ENCODE measurements at regions not wholly inside any gene's neighbourhood (a gene's known extent, or its start where the extent isn't known, plus 50 kb on each side); places are given as distances from the start of the nearest gene placed in this dataset.

DNA sequence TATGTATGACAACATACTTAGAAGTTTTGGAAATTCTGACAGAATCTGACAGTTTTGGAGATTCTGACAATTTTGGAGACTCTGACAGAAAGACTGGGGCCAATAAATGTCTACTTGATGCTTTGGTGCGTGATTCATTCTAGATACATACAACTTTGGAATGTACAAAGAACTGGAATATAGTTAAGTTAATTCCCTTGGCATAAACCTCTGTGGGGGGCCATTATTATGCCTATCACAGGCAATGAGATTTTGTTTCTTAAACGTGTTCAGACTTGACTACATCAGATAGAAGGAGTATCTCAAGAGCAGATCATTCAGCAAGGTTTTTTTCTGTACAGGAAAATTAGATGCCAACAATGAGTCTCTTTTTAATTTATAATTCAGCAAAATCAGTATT lies 617.6 kb upstream of the ZNF717 start:
- no peak overlapping the region for H3K4me3 ChIP-seq (replicated peaks in 1 of 2; ENCODE audit: low read depth in 2 of 2, low read length in 2 of 2)
- TF ChIP-seq, protein P1, sequence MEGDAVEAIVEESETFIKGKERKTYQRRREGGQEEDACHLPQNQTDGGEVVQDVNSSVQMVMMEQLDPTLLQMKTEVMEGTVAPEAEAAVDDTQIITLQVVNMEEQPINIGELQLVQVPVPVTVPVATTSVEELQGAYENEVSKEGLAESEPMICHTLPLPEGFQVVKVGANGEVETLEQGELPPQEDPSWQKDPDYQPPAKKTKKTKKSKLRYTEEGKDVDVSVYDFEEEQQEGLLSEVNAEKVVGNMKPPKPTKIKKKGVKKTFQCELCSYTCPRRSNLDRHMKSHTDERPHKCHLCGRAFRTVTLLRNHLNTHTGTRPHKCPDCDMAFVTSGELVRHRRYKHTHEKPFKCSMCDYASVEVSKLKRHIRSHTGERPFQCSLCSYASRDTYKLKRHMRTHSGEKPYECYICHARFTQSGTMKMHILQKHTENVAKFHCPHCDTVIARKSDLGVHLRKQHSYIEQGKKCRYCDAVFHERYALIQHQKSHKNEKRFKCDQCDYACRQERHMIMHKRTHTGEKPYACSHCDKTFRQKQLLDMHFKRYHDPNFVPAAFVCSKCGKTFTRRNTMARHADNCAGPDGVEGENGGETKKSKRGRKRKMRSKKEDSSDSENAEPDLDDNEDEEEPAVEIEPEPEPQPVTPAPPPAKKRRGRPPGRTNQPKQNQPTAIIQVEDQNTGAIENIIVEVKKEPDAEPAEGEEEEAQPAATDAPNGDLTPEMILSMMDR (IDR thresholded peaks at IDR 0.05; ENCODE audit: low read depth, low read length), result no peak
- peak in 1 of 2 donors; percentile 26 for DNase-seq (ENCODE audit: low read depth in 2 of 2)

DNA sequence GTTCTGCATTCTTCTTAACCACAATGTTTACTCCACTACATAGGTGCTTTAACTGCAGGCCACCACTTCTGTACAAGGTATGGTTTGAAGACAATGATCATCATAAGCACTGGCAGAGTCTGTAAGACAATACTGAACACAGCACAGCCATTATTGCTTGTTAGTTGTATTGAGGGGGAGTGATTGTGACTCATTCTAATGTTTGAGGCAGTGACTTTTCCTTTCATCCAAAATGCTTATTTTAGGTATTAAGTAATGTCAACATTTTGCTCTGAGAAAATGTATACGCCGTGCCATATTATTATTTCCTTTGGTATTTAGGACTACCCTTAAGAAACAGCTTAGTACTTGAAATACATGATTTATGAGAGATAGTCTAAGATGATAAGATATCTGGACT lies 618.2 kb upstream of the ZNF717 start:
- TF ChIP-seq, protein P1 (IDR thresholded peaks at IDR 0.05; ENCODE audit: low read depth, low read length), result no peak
- peak in 1 of 2 donors; percentile 47 for DNase-seq (ENCODE audit: low read depth in 2 of 2)
- H3K4me3 ChIP-seq (replicated peaks in 1 of 2; ENCODE audit: low read depth in 2 of 2, low read length in 2 of 2), result no peak overlapping the region

DNA sequence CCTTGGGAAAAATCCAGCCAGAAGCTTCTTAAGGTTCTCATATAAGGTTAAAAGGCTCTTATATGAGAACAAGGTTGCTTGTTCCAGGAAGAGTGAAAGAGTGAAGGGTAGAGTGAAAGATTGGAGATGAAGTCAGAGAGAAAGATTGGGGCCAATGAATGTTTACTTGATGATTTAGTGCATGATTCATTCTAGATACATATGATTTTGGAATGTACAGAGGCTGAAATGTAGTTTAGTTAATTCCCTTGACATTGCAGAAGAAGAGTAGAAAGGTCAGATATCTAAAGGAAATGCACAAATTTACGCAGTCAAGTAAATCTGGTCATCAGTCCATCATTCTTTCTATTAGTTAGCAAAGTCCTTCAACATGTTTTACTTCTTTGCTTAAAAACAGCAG lies 619.8 kb upstream of the ZNF717 start:
- TF ChIP-seq, protein P1 (IDR thresholded peaks at IDR 0.05; ENCODE audit: low read depth, low read length), result no peak
- H3K4me3 ChIP-seq (replicated peaks in 1 of 2; ENCODE audit: low read depth in 2 of 2, low read length in 2 of 2), result no peak overlapping the region
- peak in 1 of 2 donors; percentile 58 for DNase-seq (ENCODE audit: low read depth in 2 of 2)

DNA sequence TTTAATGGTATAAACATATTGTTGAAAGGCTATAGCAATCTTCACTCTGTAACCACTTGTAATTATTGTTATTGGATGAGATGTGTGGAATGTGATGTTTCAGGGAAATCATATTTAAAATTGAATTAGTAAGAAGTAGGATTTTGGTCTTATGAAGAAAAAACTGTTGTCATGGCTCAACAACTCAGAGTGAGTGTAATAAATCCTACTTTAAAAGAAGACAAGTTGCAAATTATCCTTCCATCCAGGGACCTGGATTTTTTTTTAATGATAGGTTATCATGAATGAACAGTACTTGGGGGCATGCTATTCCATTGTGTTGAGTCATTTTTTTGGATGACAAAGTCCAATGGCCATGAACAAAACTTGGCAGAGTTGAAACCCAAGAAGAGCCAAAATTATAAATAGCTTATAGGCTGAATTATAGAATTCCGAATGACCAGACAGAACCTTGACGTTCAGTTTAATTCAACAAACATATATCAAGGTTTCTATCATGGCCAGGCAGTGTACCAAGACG lies 625.5 kb upstream of the ZNF717 start:
- DNase-seq (ENCODE audit: low read depth in 2 of 2), result peak in 1 of 2 donors; percentile 42
- no peak overlapping the region for H3K4me3 ChIP-seq (replicated peaks in 1 of 2; ENCODE audit: low read depth in 2 of 2, low read length in 2 of 2)
- TF ChIP-seq, protein P1 (IDR thresholded peaks at IDR 0.05; ENCODE audit: low read depth, low read length), result no peak

DNA sequence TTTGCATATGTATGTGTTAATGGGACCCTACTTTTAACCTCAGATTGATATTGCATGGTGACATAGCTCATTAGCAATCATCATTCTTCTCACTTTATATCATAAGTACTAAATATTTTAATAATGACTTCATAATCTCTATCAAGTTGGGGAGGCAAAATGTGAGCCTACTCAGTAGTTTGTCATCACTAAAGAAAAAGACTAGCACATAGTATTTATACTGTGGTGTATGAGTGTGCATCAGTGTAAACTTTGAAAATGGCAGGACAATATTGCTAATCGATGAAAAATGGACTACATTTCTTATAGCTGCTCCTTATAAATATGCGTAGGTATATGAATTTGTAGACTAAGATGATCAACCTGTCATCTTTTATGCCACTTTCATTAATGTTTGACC lies 624.5 kb upstream of the ROBO2 start:
- DNase-seq (ENCODE audit: low read depth in 2 of 2), result no peak
- TF ChIP-seq, protein P1 (IDR thresholded peaks at IDR 0.05; ENCODE audit: low read depth, low read length), result no peak
- no peak overlapping the region for H3K4me3 ChIP-seq (replicated peaks in 1 of 2; ENCODE audit: low read depth in 2 of 2, low read length in 2 of 2)

DNA sequence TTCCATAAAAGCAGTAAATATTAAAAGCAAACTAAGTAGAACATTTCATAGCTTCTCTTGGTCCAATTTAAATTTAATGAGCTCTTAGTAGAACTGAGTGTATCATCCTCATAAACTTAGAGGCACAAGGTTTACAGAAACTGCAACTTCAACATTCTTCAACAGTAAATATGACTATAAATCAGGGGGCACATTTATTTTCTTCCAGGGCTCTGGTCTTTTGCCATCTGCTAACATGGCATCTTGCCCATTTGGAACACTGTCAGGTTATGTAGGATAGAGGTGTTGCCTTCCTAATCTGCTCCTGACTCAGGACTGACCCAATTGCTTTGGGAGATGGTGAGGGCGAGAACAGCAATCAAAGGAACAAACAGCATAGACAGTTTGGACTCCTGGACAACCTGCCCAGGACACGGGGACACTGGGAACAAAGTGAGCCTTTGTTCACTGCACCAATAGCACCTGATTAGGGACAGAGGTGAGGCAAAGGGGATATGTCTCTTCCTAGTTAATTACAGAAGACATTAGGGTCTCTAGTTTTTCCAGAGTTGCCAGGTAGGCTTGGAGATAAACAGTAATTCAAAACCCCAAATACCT lies 610.2 kb upstream of the ROBO2 start:
- no peak for DNase-seq (ENCODE audit: low read depth in 2 of 2)
- H3K4me3 ChIP-seq (replicated peaks in 1 of 2; ENCODE audit: low read depth in 2 of 2, low read length in 2 of 2), result no peak overlapping the region
- TF ChIP-seq, protein P1 (IDR thresholded peaks at IDR 0.05; ENCODE audit: low read depth, low read length), result no peak

DNA sequence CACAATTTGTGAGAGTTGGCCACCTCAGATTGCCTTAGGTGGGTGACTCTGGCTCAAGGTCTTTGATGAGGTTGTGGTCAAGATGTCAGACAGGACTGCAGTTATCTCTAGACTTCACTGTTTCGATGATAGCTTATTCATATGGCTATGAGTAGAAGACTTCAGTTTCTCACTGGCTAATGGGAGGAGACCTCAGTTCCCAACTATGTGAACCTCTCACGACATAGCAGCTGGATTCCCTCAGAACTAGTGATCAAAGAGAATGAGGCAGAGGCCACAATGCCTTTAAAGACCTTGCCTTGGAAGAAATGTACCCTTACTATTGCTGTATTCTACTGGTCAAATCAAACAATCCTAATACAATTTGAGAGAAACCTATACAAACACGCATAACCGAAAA lies 607.5 kb upstream of the ROBO2 start:
- no peak for DNase-seq (ENCODE audit: low read depth in 2 of 2)
- TF ChIP-seq, protein P1 (IDR thresholded peaks at IDR 0.05; ENCODE audit: low read depth, low read length), result no peak

More for the DNA sequence above, 607.5 kb upstream of the ROBO2 start:
- no peak overlapping the region for H3K4me3 ChIP-seq (replicated peaks in 1 of 2; ENCODE audit: low read depth in 2 of 2, low read length in 2 of 2)

Measured in cardiac fibroblast (primary cell).